H1 (cell line): ENCODE measurements at regions not wholly inside any gene's neighbourhood (a gene's known extent, or its start where the extent isn't known, plus 50 kb on each side); places are given as distances from the start of the nearest gene placed in this dataset.

Experiments used
- CREB1 ChIP-seq: IDR thresholded peaks from 2 replicates; pipeline ENCODE4 v1.6.1; 2012; ENCODE audit warnings: inconsistent platforms
- TF ChIP-seq, protein P1 (sequence below), 3 experiments: IDR thresholded peaks; 1 replicate in 2 of 3; 2 replicates in 1 of 3; pipeline versions ENCODE4 v1.5.1 to v1.6.1; 2011; ENCODE audit warnings: low read length in 3 of 3, mild to moderate bottlenecking in 3 of 3, inconsistent platforms in 2 of 3, low read depth in 1 of 3, moderate library complexity in 1 of 3; ENCODE audit not compliant: insufficient read depth in 1 of 3; ENCODE audit errors: control extremely low read depth in 1 of 3

DNA sequence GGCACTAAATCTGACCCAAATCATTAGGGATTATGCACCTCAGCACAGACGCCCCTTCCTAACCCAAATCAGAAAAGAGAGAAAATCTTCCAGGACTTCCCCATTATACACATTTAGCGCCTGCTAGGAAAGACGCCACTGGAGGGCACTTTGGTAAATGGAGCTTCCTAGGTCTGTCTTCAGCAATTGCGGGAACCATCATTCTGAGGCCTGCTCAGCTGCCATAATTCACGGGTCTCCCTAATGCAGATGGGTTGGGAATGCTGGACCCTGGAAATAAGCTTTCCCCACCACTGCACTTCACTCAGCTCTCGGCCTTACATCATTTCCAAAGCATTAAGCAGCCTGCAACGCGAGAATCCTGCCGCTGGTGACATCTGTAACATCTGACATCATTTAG lies 86.2 kb upstream of the OPCML start (continued):
- TF ChIP-seq, protein P1, sequence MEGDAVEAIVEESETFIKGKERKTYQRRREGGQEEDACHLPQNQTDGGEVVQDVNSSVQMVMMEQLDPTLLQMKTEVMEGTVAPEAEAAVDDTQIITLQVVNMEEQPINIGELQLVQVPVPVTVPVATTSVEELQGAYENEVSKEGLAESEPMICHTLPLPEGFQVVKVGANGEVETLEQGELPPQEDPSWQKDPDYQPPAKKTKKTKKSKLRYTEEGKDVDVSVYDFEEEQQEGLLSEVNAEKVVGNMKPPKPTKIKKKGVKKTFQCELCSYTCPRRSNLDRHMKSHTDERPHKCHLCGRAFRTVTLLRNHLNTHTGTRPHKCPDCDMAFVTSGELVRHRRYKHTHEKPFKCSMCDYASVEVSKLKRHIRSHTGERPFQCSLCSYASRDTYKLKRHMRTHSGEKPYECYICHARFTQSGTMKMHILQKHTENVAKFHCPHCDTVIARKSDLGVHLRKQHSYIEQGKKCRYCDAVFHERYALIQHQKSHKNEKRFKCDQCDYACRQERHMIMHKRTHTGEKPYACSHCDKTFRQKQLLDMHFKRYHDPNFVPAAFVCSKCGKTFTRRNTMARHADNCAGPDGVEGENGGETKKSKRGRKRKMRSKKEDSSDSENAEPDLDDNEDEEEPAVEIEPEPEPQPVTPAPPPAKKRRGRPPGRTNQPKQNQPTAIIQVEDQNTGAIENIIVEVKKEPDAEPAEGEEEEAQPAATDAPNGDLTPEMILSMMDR (IDR thresholded peaks at IDR 0.05; ENCODE audit: control extremely low read depth in 1 of 3, insufficient read depth in 1 of 3, low read depth in 1 of 3, low read length in 3 of 3): peak in 2 of 3 experiments; percentile 26 to 45; a peak in 3 of 4 replicates
- no peak for TF ChIP-seq CREB1
- TF ChIP-seq, all 59 proteins: peak for 2
